HCT116 (cell line): ENCODE measurements at regions not wholly inside any gene's neighbourhood (a gene's known extent, or its start where the extent isn't known, plus 50 kb on each side); places are given as distances from the start of the nearest gene placed in this dataset.

Experiments
- CEBPB ChIP-seq: IDR thresholded peaks from 2 replicates; pipeline ENCODE4 v1.6.1; 2012; ENCODE audit warnings: low read depth
- EZH2 ChIP-seq: fragments of 200-600 bp; sonication (generic); IDR thresholded peaks from 2 replicates; pipeline ENCODE4 v1.6.1; 2017; ENCODE audit warnings: antibody characterized with exemption, mixed run types
- EZH2phosphoT487 ChIP-seq: fragments of 200-600 bp; IDR thresholded peaks from 2 replicates; pipeline ENCODE4 v1.6.1; 2018; ENCODE audit warnings: antibody characterized with exemption, borderline replicate concordance
- POLR2A ChIP-seq: IDR thresholded peaks from 2 replicates; pipeline ENCODE4 v1.7.0; 2011; ENCODE audit warnings: borderline replicate concordance; ENCODE audit not compliant: insufficient read depth, insufficient read length; ENCODE audit errors: extremely low read depth
- POLR2AphosphoS5 ChIP-seq: IDR thresholded peaks from 2 replicates; pipeline ENCODE4 v1.6.1; 2011; ENCODE audit warnings: mild to moderate bottlenecking, low read depth, low read length, moderate library complexity
- RAD21 ChIP-seq: IDR thresholded peaks from 2 replicates; pipeline ENCODE4 v1.6.1; 2012; ENCODE audit warnings: low read depth, mild to moderate bottlenecking
- SIN3A ChIP-seq: IDR thresholded peaks from 2 replicates; pipeline ENCODE4 v1.6.1; 2012; ENCODE audit warnings: low read depth
- TCF7L2 ChIP-seq: IDR thresholded peaks from 2 replicates; pipeline ENCODE4 v1.7.0; 2011; ENCODE audit warnings: borderline replicate concordance, inconsistent platforms; ENCODE audit not compliant: insufficient read depth, insufficient read length; ENCODE audit errors: extremely low read depth
- TF ChIP-seq, protein P1 (sequence below), 3 experiments: fragments of 200-600 bp in 1 of 3; sonication (generic) in 1 of 3; IDR thresholded peaks in 2 of 3; conservative IDR thresholded peaks in 1 of 3; 2 replicates each; pipeline ENCODE4 v1.5.1; 2012 to 2017; ENCODE audit warnings: low read depth in 2 of 3, low read length in 2 of 3, antibody characterized with exemption in 1 of 3, borderline replicate concordance in 1 of 3, control low read depth in 1 of 3, mild to moderate bottlenecking in 1 of 3, mixed read lengths in 1 of 3, mixed run types in 1 of 3, moderate library complexity in 1 of 3; ENCODE audit not compliant: insufficient read depth in 1 of 3
- TF ChIP-seq, protein P2 (sequence below): IDR thresholded peaks from 2 replicates; pipeline ENCODE4 v1.6.1; 2012; ENCODE audit warnings: low read depth
- TF ChIP-seq, protein P3 (sequence below): IDR thresholded peaks from 2 replicates; pipeline ENCODE4 v1.6.1; 2012

DNA sequence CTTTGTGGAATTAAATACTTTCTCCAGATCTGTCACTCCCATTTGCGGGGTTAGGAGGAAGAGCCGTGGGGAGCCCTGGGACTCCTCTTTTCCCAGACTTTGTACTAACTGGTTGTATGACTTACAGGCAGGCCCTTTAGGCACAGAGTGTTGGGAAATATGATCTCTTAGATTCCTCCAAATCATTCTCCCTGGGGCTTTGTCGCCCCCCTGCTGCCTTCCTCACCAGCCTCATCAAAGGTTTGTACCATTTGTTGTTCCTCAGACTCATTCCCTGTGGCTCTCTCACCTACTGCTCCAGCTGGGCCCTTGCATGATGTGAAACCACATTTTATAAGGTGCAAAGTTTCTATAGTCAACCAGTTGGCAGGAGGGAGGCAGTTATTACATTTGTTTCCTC, 56.4 kb downstream of the CRYGS start:
- TF ChIP-seq SIN3A (no peak), EZH2 (no peak), EZH2phosphoT487 (no peak), POLR2AphosphoS5 (no peak), POLR2A (no peak), CEBPB (no peak), RAD21 (peak; percentile 25; the same call in 1 of the 2 replicates), TCF7L2 (no peak)
- TF ChIP-seq, protein P1, sequence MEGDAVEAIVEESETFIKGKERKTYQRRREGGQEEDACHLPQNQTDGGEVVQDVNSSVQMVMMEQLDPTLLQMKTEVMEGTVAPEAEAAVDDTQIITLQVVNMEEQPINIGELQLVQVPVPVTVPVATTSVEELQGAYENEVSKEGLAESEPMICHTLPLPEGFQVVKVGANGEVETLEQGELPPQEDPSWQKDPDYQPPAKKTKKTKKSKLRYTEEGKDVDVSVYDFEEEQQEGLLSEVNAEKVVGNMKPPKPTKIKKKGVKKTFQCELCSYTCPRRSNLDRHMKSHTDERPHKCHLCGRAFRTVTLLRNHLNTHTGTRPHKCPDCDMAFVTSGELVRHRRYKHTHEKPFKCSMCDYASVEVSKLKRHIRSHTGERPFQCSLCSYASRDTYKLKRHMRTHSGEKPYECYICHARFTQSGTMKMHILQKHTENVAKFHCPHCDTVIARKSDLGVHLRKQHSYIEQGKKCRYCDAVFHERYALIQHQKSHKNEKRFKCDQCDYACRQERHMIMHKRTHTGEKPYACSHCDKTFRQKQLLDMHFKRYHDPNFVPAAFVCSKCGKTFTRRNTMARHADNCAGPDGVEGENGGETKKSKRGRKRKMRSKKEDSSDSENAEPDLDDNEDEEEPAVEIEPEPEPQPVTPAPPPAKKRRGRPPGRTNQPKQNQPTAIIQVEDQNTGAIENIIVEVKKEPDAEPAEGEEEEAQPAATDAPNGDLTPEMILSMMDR (IDR thresholded peaks at IDR 0.05 in 2 of 3, conservative IDR thresholded peaks at IDR 0.05 in 1 of 3; ENCODE audit: borderline replicate concordance in 1 of 3, insufficient read depth in 1 of 3, low read depth in 2 of 3, low read length in 2 of 3) = no peak
- TF ChIP-seq, protein P2, sequence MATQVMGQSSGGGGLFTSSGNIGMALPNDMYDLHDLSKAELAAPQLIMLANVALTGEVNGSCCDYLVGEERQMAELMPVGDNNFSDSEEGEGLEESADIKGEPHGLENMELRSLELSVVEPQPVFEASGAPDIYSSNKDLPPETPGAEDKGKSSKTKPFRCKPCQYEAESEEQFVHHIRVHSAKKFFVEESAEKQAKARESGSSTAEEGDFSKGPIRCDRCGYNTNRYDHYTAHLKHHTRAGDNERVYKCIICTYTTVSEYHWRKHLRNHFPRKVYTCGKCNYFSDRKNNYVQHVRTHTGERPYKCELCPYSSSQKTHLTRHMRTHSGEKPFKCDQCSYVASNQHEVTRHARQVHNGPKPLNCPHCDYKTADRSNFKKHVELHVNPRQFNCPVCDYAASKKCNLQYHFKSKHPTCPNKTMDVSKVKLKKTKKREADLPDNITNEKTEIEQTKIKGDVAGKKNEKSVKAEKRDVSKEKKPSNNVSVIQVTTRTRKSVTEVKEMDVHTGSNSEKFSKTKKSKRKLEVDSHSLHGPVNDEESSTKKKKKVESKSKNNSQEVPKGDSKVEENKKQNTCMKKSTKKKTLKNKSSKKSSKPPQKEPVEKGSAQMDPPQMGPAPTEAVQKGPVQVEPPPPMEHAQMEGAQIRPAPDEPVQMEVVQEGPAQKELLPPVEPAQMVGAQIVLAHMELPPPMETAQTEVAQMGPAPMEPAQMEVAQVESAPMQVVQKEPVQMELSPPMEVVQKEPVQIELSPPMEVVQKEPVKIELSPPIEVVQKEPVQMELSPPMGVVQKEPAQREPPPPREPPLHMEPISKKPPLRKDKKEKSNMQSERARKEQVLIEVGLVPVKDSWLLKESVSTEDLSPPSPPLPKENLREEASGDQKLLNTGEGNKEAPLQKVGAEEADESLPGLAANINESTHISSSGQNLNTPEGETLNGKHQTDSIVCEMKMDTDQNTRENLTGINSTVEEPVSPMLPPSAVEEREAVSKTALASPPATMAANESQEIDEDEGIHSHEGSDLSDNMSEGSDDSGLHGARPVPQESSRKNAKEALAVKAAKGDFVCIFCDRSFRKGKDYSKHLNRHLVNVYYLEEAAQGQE = no peak
- TF ChIP-seq, protein P3, sequence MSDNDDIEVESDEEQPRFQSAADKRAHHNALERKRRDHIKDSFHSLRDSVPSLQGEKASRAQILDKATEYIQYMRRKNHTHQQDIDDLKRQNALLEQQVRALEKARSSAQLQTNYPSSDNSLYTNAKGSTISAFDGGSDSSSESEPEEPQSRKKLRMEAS = no peak
